Right atrium auricular region (tissue), 2 donors: ENCODE measurements at regions not wholly inside any gene's neighbourhood (a gene's known extent, or its start where the extent isn't known, plus 50 kb on each side); places are given as distances from the start of the nearest gene placed in this dataset.

Source experiments
- DNase-seq: peaks from one replicate; pipeline ENCODE4 v3.0.0-alpha.2; 2019; ENCODE audit warnings: low spot score
- H3K27ac ChIP-seq, 2 donors: fragments of 200-600 bp; sonication (generic); 1 replicate in 1 of 2; 2 replicates in 1 of 2; pipeline ENCODE4 v1.5.1; 2016 to 2019
- H3K27me3 ChIP-seq, 2 donors: fragments of 200-600 bp; sonication (generic); one replicate each; pipeline versions ENCODE4 v1.5.1 to v1.6.0; 2017 to 2019
- H3K36me3 ChIP-seq: fragments of 200-600 bp; sonication (generic); one replicate; pipeline ENCODE4 v1.5.1; 2016
- H3K4me1 ChIP-seq, 2 donors: fragments of 200-600 bp; sonication (generic); one replicate each; pipeline versions ENCODE4 v1.5.1 to v1.6.0; 2017 to 2019
- H3K4me3 ChIP-seq, 2 donors: fragments of 200-600 bp; sonication (generic); 1 replicate in 1 of 2; 2 replicates in 1 of 2; pipeline ENCODE4 v1.5.1; 2017 to 2019; ENCODE audit warnings: mild to moderate bottlenecking in 1 of 2, moderate library complexity in 1 of 2
- H3K9me3 ChIP-seq, 2 donors: fragments of 200-600 bp; sonication (generic); one replicate each; pipeline ENCODE4 v1.5.1; 2019
- TF ChIP-seq, protein P1 (sequence below), 2 donors: fragments of 200-600 bp; sonication (generic); IDR thresholded peaks; one replicate each; pipeline ENCODE4 v1.5.1; 2019; ENCODE audit warnings: antibody characterized with exemption in 2 of 2

DNA sequence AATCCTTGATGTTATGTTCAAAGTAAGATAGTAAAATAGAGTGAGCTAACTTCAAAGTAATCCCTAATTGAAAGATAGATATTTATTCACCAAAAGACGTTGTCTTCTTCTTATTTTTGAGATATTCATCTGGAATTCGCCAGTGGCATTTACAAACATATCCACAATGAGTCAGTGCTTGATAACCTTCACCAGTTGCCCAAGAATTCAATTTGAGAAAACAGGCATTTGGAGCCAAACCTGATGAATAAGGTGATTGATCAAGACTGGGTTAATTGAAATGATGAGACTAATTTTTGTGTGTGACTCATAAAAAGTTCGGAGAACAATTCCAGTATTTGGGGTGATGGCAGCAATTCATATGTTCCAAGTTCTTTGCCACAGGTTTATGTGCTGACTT, 344.0 kb downstream of the ARL4A start:
- peaks cover 0 to 4% of the 10 kb centered on the region in 2 donors for H3K9me3 ChIP-seq
- H3K36me3 ChIP-seq = no peaks in the 10 kb centered on the region
- H3K27ac ChIP-seq = no peak overlapping the region
- H3K4me1 ChIP-seq = no peaks in the 10 kb centered on the region
- no peaks in the 10 kb centered on the region for H3K27me3 ChIP-seq
- DNase-seq = no peak
- no peak overlapping the region for H3K4me3 ChIP-seq
- TF ChIP-seq, protein P1, sequence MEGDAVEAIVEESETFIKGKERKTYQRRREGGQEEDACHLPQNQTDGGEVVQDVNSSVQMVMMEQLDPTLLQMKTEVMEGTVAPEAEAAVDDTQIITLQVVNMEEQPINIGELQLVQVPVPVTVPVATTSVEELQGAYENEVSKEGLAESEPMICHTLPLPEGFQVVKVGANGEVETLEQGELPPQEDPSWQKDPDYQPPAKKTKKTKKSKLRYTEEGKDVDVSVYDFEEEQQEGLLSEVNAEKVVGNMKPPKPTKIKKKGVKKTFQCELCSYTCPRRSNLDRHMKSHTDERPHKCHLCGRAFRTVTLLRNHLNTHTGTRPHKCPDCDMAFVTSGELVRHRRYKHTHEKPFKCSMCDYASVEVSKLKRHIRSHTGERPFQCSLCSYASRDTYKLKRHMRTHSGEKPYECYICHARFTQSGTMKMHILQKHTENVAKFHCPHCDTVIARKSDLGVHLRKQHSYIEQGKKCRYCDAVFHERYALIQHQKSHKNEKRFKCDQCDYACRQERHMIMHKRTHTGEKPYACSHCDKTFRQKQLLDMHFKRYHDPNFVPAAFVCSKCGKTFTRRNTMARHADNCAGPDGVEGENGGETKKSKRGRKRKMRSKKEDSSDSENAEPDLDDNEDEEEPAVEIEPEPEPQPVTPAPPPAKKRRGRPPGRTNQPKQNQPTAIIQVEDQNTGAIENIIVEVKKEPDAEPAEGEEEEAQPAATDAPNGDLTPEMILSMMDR (IDR thresholded peaks at IDR 0.05) = no peak

DNA sequence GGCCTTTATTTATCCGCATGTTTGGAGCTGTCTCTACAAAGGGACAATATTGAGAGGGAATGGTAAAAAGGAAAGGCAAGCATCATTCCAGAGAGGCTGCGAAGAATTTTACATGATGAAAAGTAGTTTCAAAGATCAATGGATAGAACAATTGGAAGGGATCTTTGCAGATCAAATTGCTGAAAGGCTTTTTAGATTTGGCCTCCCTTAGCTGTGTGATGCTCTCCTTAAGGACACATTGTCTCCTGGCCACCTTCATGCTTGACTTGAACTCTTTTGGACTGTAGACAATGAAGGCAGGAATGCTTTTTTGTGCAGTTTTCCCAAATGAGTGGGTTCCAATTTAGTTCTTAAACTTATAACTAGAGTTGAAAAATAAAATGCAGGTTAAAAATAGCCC, 344.7 kb downstream of the ARL4A start:
- no peak overlapping the region for H3K27ac ChIP-seq
- H3K27me3 ChIP-seq = no peaks in the 10 kb centered on the region
- no peak for DNase-seq
- no peak overlapping the region for H3K4me3 ChIP-seq
- peaks cover 0 to 7% of the 10 kb centered on the region in 2 donors for H3K9me3 ChIP-seq
- TF ChIP-seq, protein P1 (IDR thresholded peaks at IDR 0.05) = no peak
- H3K36me3 ChIP-seq = no peaks in the 10 kb centered on the region
- no peaks in the 10 kb centered on the region for H3K4me1 ChIP-seq

DNA sequence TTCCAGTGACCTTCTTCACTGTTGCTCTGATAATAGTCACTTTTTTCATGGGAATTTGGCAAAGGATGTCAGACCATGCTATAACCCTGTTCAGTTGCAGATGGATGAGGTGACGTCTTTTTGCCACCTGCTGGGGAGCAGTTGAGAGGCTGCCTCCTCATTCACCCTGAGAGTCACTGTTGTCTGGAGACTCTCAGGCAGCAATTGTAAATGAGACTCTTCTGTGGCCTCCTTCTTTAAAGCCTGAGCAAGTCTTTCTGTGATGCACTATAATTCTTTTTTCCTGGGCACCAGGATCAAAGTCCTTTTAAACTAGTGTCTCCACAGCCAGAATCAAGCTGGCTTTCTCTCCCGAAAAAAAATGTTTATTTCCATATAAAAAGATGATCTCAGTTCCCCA, 345.1 kb downstream of the ARL4A start:
- no peak for DNase-seq
- no peaks in the 10 kb centered on the region for H3K4me1 ChIP-seq
- H3K9me3 ChIP-seq = peaks cover 0 to 7% of the 10 kb centered on the region in 2 donors
- no peak overlapping the region for H3K4me3 ChIP-seq
- H3K27ac ChIP-seq = no peak overlapping the region
- no peaks in the 10 kb centered on the region for H3K27me3 ChIP-seq
- TF ChIP-seq, protein P1 (IDR thresholded peaks at IDR 0.05) = no peak
- H3K36me3 ChIP-seq = no peaks in the 10 kb centered on the region

DNA sequence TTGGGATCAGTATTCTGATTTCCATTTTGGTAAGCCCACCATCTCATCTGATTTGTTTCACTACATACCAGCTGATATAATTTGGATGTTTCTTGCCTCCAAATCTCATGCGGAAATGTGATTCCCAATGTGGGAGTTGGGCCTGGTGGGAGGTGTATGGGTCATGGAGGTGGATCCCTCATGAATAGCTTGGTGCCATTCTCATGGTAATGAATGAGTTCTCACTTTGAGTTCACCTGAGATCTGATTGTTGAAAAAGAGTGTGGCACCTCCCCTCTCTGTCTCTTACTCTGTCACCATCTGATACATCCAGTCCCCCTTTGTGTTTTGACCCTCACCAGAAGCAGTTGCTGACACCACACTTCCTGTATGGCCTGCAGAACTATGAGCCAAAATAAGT, 347.3 kb downstream of the ARL4A start:
- TF ChIP-seq, protein P1 (IDR thresholded peaks at IDR 0.05) = no peak
- H3K36me3 ChIP-seq = no peaks in the 10 kb centered on the region
- no peak for DNase-seq
- no peak overlapping the region for H3K27ac ChIP-seq
- H3K4me3 ChIP-seq = no peak overlapping the region
- H3K27me3 ChIP-seq = no peaks in the 10 kb centered on the region
- H3K4me1 ChIP-seq = no peaks in the 10 kb centered on the region
- H3K9me3 ChIP-seq = peaks cover 0 to 7% of the 10 kb centered on the region in 2 donors

DNA sequence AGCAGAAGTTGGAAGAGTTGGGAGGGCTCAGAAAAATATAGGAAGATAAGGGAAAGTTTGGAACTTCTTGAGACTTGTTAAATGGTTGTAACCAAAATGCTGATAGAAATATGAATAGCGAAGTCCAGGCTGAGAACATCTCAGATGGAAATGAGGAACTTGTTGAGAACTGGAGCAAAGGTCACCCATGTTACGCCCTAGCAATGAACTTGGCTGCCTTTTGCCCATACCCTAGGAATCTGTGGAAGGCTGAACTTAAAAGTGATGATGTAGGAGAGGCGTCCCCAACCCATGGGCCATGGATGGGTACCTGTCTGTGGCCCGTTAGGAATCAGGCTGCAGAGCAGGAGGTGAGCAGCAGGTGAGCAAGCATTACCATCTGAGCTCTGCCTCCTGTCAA, 347.8 kb downstream of the ARL4A start:
- TF ChIP-seq, protein P1 (IDR thresholded peaks at IDR 0.05) = no peak
- Histone ChIP-seq H3K27ac (no peak overlapping the region), H3K36me3 (no peaks in the 10 kb centered on the region), H3K4me3 (no peak overlapping the region), H3K27me3 (no peaks in the 10 kb centered on the region), H3K4me1 (no peaks in the 10 kb centered on the region), H3K9me3 (peaks cover 0 to 7% of the 10 kb centered on the region in 2 donors)
- no peak for DNase-seq

DNA sequence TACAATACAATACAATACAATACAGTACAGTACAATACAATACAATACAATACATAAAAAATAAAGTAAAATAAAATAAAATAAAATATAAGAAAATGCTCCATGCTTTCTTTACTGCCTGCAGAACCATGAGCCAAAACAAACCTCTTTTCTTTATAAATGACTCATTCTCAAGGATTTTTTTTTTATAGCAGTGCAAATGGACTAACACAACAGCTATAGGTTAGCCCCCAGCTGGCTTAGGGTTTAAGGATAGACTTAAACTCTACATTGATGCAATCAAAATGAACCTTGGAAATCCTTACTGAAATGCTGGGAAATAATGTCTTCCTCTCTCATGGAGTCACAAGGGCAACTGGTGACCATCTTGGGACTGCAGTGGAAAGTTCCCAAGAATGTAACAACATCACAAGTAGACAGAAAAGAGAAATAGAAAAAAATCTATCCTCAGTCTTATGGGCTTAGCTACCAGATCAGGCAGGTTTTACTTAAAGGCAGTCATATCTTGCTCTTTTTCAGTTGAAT, 348.9 kb downstream of the ARL4A start:
- no peaks in the 10 kb centered on the region for H3K4me1 ChIP-seq
- no peak overlapping the region for H3K4me3 ChIP-seq
- no peak overlapping the region for H3K27ac ChIP-seq
- H3K36me3 ChIP-seq = no peaks in the 10 kb centered on the region
- H3K27me3 ChIP-seq = no peaks in the 10 kb centered on the region
- peaks cover 0 to 7% of the 10 kb centered on the region in 2 donors for H3K9me3 ChIP-seq
- no peak for DNase-seq
- TF ChIP-seq, protein P1 (IDR thresholded peaks at IDR 0.05) = no peak
